Activated CD8-positive, alpha-beta T cell treated with anti-CD3 and anti-CD28 coated beads for 36 hours (primary cell): ENCODE measurements at regions not wholly inside any gene's neighbourhood (a gene's known extent, or its start where the extent isn't known, plus 50 kb on each side); places are given as distances from the start of the nearest gene placed in this dataset.

ENCODE experiments used
- ATAC-seq: fragments of 200-7000 bp; cut with Tn5 transposase; one replicate; pipeline ENCODE4 v1.10.0; 2021; ENCODE audit warnings: mild to moderate bottlenecking, moderate library complexity
- CTCF ChIA-PET: fragments of 350-600 bp; sonication (Branson Sonifier 250); formaldehyde crosslinking; loops from one replicate; lab custom pipeline; 2021; ENCODE audit warnings: antibody characterized with exemption; lab: Charles Lee
- POLR2A ChIA-PET: fragments of 350-600 bp; sonication (Branson Sonifier 250); formaldehyde crosslinking; loops from one replicate; lab custom pipeline; 2021; ENCODE audit warnings: antibody characterized with exemption; lab: Charles Lee
- DNase-seq: peaks from one replicate; pipeline ENCODE4 v3.0.0-alpha.2; 2020
- H3K27ac Mint-ChIP-seq: one replicate; pipeline ENCODE4 v1.8.0; 2021; ENCODE audit warnings: mild to moderate bottlenecking, mixed read lengths
- H3K27me3 Mint-ChIP-seq: one replicate; pipeline ENCODE4 v1.8.0; 2021; ENCODE audit warnings: mixed read lengths
- H3K36me3 Mint-ChIP-seq: one replicate; pipeline ENCODE4 v1.8.0; 2021; ENCODE audit warnings: low read depth, mixed read lengths
- H3K4me1 Mint-ChIP-seq: one replicate; pipeline ENCODE4 v1.8.0; 2021; ENCODE audit warnings: low read depth, mixed read lengths
- H3K4me3 Mint-ChIP-seq: one replicate; pipeline ENCODE4 v1.8.0; 2021; ENCODE audit warnings: mild to moderate bottlenecking, moderate library complexity, mixed read lengths
- H3K9me3 Mint-ChIP-seq: one replicate; pipeline ENCODE4 v1.8.0; 2021; ENCODE audit warnings: mixed read lengths
- CTCF ChIP-seq: fragments of 200-600 bp; IDR thresholded peaks from one replicate; pipeline ENCODE4 v1.8.0; 2022; ENCODE audit warnings: antibody characterized with exemption, mild to moderate bottlenecking
- intact Hi-C: fragments of 100-400 bp; cut with micrococcal nuclease; formaldehyde crosslinking; loops from one replicate; pipeline ENCODE4 v1.10.0; 2022

GRCh38 chr4:58809948-58810347 is 1699.8 kb upstream of the IGFBP7 start:
- H3K9me3 Mint-ChIP-seq, result peaks cover 16% of the 10 kb centered on the region
- DNase-seq, result no peak
- ATAC-seq, result no peak
- CTCF ChIA-PET, result no interaction called here
- no peaks in the 10 kb centered on the region for H3K36me3 Mint-ChIP-seq
- H3K27ac Mint-ChIP-seq, result no peak overlapping the region
- intact Hi-C loops, result no loop called here
- no peak overlapping the region for H3K4me3 Mint-ChIP-seq
- H3K4me1 Mint-ChIP-seq, result no peaks in the 10 kb centered on the region
- POLR2A ChIA-PET, result no interaction called here
- TF ChIP-seq CTCF, result no peak
- H3K27me3 Mint-ChIP-seq, result no peaks in the 10 kb centered on the region

DNA sequence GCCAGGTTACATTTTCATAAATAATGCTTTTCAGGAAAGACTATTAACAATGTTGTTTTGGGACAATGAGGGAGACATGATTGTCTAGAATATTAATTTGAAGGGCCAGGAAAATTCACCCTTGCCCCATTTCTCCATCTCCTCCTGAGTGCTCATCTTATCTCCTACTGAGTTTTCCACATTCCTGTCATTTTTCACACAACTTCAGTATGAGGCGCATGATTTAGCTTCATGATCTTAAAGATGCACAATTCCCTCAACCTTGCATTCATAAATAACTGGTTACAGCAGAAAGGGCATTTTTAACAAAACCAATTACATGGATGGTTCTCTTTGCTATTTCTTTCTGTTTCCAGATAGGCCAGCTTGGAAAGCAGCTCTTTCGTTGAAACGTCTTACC is 1699.2 kb upstream of the IGFBP7 start:
- H3K27ac Mint-ChIP-seq, result no peak overlapping the region
- intact Hi-C loops, result no loop called here
- no peak overlapping the region for H3K4me3 Mint-ChIP-seq
- DNase-seq (no peak), ATAC-seq (no peak)
- peaks cover 14% of the 10 kb centered on the region for H3K9me3 Mint-ChIP-seq
- no peaks in the 10 kb centered on the region for H3K27me3 Mint-ChIP-seq
- no peak for TF ChIP-seq CTCF
- H3K4me1 Mint-ChIP-seq, result no peaks in the 10 kb centered on the region
- H3K36me3 Mint-ChIP-seq, result no peaks in the 10 kb centered on the region
- POLR2A ChIA-PET, result no interaction called here
- CTCF ChIA-PET, result no interaction called here

- DNase-seq, result no peak
- TF ChIP-seq CTCF, result no peak
- peaks cover 14% of the 10 kb centered on the region for H3K9me3 Mint-ChIP-seq
- H3K36me3 Mint-ChIP-seq, result no peaks in the 10 kb centered on the region
- ChIA-PET POLR2A (no interaction called here), CTCF (no interaction called here)
- no peak overlapping the region for H3K27ac Mint-ChIP-seq
- no peaks in the 10 kb centered on the region for H3K27me3 Mint-ChIP-seq
- no peaks in the 10 kb centered on the region for H3K4me1 Mint-ChIP-seq
- ATAC-seq, result no peak
- intact Hi-C loops, result no loop called here
- no peak overlapping the region for H3K4me3 Mint-ChIP-seq
Measured at GRCh38 chr4:58808817-58809216, 1698.6 kb upstream of the IGFBP7 start.

DNA sequence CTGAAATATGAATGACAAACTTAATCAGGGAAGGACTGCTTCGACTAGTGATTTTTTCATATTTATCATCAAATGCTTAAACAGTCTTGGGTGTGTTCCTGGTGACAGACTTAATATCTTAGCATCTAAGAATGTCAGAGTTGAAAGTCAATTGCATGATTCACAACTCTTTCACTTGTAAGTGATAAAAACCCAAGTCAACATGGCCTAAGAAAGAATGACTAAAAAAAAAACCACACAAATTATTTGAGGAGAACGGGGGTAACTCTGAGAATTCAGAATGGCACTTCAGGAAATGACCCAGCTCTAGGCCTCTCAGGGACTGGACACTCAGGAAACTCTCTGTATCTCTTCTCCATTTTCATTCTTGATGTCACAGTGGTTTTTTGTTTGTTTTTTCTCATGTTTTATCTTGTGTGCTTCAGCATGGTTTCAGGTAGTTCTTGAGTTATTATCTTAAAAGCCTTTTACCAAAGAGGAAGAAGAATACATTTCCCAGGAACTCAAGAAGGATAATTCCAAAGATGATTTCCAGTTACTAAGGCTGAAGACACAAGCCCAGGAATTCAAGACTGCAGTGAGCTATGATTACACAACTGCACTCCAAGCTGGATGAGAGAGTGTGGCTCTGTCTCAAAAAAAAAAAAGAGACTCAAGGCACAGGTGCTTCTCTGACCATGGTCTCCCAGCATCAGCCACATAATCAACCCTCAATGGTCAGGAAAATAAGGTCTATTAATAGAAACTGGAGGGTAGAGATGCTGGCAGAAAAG is 1697.8 kb upstream of the IGFBP7 start:
- TF ChIP-seq CTCF, result no peak
- DNase-seq (no peak), ATAC-seq (no peak)
- Mint-ChIP-seq H3K27me3 (no peaks in the 10 kb centered on the region), H3K4me1 (no peaks in the 10 kb centered on the region), H3K27ac (no peak overlapping the region), H3K36me3 (no peaks in the 10 kb centered on the region), H3K4me3 (no peak overlapping the region), H3K9me3 (peaks cover 14% of the 10 kb centered on the region)
- intact Hi-C loops, result no loop called here
- ChIA-PET POLR2A (no interaction called here), CTCF (no interaction called here)

- intact Hi-C loops, result no loop called here
- TF ChIP-seq CTCF, result no peak
- ATAC-seq, result no peak
- no peak overlapping the region for H3K4me3 Mint-ChIP-seq
- DNase-seq, result no peak
- no peak overlapping the region for H3K27ac Mint-ChIP-seq
- no peaks in the 10 kb centered on the region for H3K27me3 Mint-ChIP-seq
- H3K9me3 Mint-ChIP-seq, result peaks cover 7% of the 10 kb centered on the region
- no peaks in the 10 kb centered on the region for H3K4me1 Mint-ChIP-seq
- CTCF ChIA-PET, result no interaction called here
- no peaks in the 10 kb centered on the region for H3K36me3 Mint-ChIP-seq
- POLR2A ChIA-PET, result no interaction called here
Measured at GRCh38 chr4:58776627-58777026, 1666.4 kb upstream of the IGFBP7 start.
